ENCODE measurements at regions not wholly inside any gene's neighbourhood (a gene's known extent, or its start where the extent isn't known, plus 50 kb on each side); places are given as distances from the start of the nearest gene placed in this dataset.

- TF ChIP-seq CTCF (IDR thresholded peaks at IDR 0.05) (no peak), POLR2AphosphoS5 (IDR thresholded peaks at IDR 0.05) (no peak), EP300 (IDR thresholded peaks at IDR 0.05) (no peak), POLR2A (IDR thresholded peaks at IDR 0.05) (no peak)
These were observed 173.2 kb upstream of the SOX4 start for GRCh38 chr6:21420146-21420878.
